HCEC 1CT (cell line): ENCODE measurements at regions not wholly inside any gene's neighbourhood (a gene's known extent, or its start where the extent isn't known, plus 50 kb on each side); places are given as distances from the start of the nearest gene placed in this dataset.

Experiments used
- DNase-seq: peaks from one replicate; pipeline ENCODE4 v3.0.0-alpha.2; 2017

- no peak for DNase-seq
Measured at GRCh38 chr18:71873695-71874094, 670.4 kb downstream of the CBLN2 start.

GRCh38 chr18:71865888-71866287 is 678.3 kb downstream of the CBLN2 start:
- DNase-seq: no peak

GRCh38 chr18:71850602-71851001 is 693.5 kb downstream of the CBLN2 start:
- no peak for DNase-seq

- DNase-seq: no peak
Measured at GRCh38 chr18:71849407-71849806, 694.7 kb downstream of the CBLN2 start.

GRCh38 chr18:71846716-71847115 is 697.4 kb downstream of the CBLN2 start:
- no peak for DNase-seq

- no peak for DNase-seq
Measured at GRCh38 chr18:71844814-71845213, 699.3 kb downstream of the CBLN2 start.

GRCh38 chr18:71842666-71843065 is 701.5 kb downstream of the CBLN2 start:
- no peak for DNase-seq

- no peak for DNase-seq
Measured at GRCh38 chr18:71837547-71837946, 706.6 kb downstream of the CBLN2 start.

GRCh38 chr18:71832946-71833617 is 711.1 kb downstream of the CBLN2 start:
- DNase-seq: no peak

- DNase-seq: no peak
Measured at GRCh38 chr18:71831039-71831438, 713.1 kb downstream of the CBLN2 start.

- DNase-seq: no peak
Measured at GRCh38 chr18:71827301-71827700, 716.8 kb downstream of the CBLN2 start.

GRCh38 chr18:71815305-71815704 is 728.8 kb downstream of the CBLN2 start:
- no peak for DNase-seq

- no peak for DNase-seq
Measured at GRCh38 chr18:71809711-71810110, 734.4 kb downstream of the CBLN2 start.

GRCh38 chr18:71808616-71809015 is 735.5 kb downstream of the CBLN2 start:
- DNase-seq: no peak

- DNase-seq: no peak
Measured at GRCh38 chr18:71807586-71807985, 736.6 kb downstream of the CBLN2 start.

GRCh38 chr18:71798986-71799673 is 745.0 kb downstream of the CBLN2 start:
- no peak for DNase-seq

GRCh38 chr18:71797554-71797953 is 746.6 kb downstream of the CBLN2 start:
- no peak for DNase-seq

- DNase-seq: no peak
Measured at GRCh38 chr18:71784777-71785176, 759.4 kb downstream of the CBLN2 start.

GRCh38 chr18:71760541-71760940 is 783.6 kb downstream of the CBLN2 start:
- no peak for DNase-seq

- DNase-seq: no peak
Measured at GRCh38 chr18:71754246-71754645, 789.9 kb downstream of the CBLN2 start.

GRCh38 chr18:71743634-71744033 is 800.5 kb downstream of the CBLN2 start:
- no peak for DNase-seq

GRCh38 chr18:71729611-71730010 is 814.5 kb downstream of the CBLN2 start:
- DNase-seq: no peak

GRCh38 chr18:71727909-71728308 is 816.2 kb downstream of the CBLN2 start:
- no peak for DNase-seq

- DNase-seq: no peak
Measured at GRCh38 chr18:71725256-71725655, 818.9 kb downstream of the CBLN2 start.

GRCh38 chr18:71707985-71708500 is 836.1 kb downstream of the CBLN2 start:
- no peak for DNase-seq
